DND-41 (cell line): ENCODE measurements at regions not wholly inside any gene's neighbourhood (a gene's known extent, or its start where the extent isn't known, plus 50 kb on each side); places are given as distances from the start of the nearest gene placed in this dataset.

Source experiments
- CTCF ChIP-seq: IDR thresholded peaks from 2 replicates; pipeline ENCODE4 v1.5.1; 2012; ENCODE audit warnings: borderline replicate concordance, low read length, moderate library complexity, mild to moderate bottlenecking; ENCODE audit not compliant: poor library complexity, severe bottlenecking; ENCODE audit errors: extremely low read depth
- EZH2 ChIP-seq: IDR thresholded peaks from 3 replicates; pipeline ENCODE4 v1.6.1; 2012; ENCODE audit warnings: borderline replicate concordance, low read depth, mild to moderate bottlenecking, moderate library complexity, low read length, inconsistent platforms; ENCODE audit not compliant: severe bottlenecking

GRCh38 chr2:198968545-198968944 lies 489.2 kb downstream of the SATB2 start:
- TF ChIP-seq EZH2 = no peak
- TF ChIP-seq CTCF = no peak
